Fibroblast of the conjunctiva (primary cell): ENCODE measurements at regions not wholly inside any gene's neighbourhood (a gene's known extent, or its start where the extent isn't known, plus 50 kb on each side); places are given as distances from the start of the nearest gene placed in this dataset.

Experiments
- DNase-seq: peaks from one replicate; pipeline ENCODE4 v3.0.0-alpha.2; 2010; ENCODE audit warnings: low read depth

DNA sequence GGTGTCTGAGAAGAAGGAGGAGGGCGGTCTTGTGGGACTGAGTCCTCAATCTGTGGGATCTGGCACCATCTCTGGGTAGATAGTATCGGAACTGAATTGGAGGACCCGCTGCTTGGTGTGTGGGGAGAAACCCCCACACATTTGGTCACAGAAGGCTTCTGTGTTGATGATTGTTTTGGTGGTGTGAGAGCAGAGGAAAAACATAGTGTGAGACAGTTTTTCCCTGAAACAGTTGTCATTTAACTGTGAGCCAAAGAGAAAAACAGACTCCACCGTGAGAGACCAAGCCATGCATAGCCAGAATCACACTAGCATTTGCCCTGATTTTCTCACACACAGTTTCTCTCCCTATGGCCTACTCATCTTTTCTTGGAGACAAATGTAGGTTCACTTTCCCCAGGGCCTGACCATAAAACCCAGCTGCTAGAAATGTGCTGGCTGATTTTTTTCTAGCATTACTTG lies 91.4 kb upstream of the FLRT2 start:
- no peak for DNase-seq

GRCh38 chr14:85439696-85440328 lies 90.1 kb upstream of the FLRT2 start:
- no peak for DNase-seq

- no peak for DNase-seq
Observed at GRCh38 chr14:85441909-85442643, 87.9 kb upstream of the FLRT2 start.

DNA sequence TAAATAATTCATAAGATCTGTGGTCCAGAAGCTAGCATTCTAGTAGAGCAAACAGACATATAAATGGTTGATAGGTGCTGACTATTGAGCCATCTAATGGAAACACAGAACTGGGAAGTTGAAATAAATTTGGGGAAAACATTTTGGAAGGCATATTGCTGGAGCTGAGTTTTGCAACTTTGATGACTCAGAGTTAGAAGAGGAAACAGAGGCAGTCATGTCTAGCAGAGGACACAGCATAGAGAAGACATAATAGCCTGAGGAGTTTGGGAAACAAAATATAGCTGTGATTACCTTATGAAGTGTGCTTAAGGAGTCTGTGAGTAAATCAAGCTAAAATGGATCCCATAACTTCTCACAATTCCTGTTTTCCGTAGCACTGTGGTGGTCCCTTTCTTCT lies 86.9 kb upstream of the FLRT2 start:
- no peak for DNase-seq

- no peak for DNase-seq
Observed at GRCh38 chr14:85444635-85445034, 85.3 kb upstream of the FLRT2 start.

DNA sequence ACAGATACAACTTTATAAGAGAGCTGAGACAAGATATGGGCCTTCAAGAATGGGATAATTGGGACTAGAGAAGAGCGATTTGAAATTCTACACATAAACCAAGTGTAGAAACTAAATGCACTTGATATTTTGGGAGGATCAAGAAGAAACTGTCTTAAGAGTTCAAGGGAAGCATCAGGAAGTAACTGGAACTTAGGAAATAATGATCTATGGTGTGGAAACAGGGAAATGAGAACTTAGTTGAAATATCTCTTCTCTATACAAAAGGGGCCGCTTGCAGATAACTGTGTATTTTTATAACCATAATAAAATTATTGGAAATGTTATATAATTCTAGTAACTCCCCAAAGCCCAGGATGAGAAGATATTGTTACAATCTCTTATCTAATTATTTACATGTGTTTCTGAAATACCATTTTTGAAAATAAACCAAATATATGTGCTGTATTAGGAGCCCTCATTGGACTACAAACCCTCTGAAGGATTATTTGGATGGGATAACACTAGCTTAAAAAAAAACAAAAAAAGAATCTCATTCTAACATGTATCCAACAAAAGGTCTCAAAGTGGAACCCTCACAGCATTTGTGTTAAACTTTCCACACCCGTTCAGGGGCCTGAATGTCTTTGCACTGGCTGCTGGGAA lies 84.7 kb upstream of the FLRT2 start:
- DNase-seq: no peak

DNA sequence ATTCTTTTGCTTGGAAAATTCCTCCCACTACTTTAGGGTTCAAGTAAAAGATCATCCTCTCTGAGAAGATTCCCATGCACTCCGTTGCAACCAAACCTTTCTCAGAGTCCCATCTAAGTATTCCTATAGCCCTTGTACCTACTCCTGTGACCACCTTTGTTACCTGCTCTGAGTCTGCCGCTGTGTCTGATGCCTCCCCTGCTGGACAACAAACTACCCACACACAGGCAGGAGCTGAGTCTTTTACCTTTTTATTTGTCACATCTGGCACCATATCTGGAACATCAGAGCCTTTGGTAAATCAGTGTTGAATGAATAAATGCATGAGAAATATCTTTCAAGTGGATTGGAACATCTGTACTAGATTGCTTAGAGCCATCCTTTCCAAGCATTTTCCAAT lies 82.1 kb upstream of the FLRT2 start:
- DNase-seq: no peak

GRCh38 chr14:85451421-85451820 lies 78.5 kb upstream of the FLRT2 start:
- no peak for DNase-seq

- DNase-seq: no peak
Observed at GRCh38 chr14:85453401-85454225, 76.3 kb upstream of the FLRT2 start.

DNA sequence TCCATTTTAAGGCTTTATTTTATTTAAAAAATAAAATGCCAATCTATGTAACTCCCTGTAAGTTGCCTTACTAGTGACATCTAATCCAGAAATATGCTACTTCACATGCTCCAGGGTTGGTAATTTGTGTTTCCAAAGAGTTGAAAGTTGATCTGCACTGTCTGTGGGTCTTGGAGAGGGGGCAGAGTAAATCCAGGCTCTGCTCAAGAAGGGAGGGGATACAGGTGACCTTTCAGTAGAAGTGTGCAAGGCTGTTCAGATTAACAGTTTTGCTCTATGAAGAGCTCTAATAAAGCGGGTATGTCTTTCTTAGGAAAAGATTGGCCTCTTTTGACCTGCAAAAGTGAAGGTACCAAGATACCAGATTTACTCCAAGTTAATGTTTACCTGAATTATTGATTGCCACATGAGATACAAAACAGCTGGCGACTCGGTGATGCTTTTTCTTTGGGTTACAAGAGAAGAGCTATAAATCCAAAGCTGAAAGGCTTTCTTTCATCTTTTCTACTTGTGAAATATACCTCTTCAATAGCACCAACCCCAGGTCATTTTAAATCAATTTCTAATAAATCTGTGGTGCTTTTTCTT lies 75.6 kb upstream of the FLRT2 start:
- no peak for DNase-seq

DNA sequence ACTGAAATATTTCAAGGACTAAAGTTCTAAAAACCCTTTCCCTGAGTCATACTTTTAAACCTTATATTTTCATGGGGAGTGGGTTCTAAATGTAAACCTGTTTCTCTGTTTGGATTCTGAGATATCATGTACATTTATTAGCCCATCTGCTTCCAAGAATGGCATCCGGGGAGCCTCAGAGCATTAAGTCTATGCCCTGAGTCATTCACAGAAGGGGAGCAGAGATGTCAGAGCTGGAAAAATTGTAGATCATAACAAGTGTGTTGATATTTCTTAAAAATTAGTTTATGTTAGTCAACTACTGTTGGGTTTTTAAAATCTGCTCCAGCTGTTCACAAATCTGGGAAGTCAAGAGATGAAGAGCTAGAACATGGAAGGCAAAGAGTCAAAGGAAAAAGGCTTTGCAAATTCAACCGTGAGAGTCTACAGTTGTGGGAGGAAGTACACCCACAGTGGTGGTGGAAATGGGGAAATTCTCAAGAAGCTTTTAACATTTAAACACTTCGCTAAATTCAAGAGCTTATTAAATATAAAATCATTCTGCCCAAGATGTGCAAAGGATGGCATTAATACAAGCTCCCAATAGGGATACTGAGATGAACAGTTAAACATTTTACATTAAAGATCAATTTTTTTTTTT lies 70.5 kb upstream of the FLRT2 start:
- no peak for DNase-seq

DNA sequence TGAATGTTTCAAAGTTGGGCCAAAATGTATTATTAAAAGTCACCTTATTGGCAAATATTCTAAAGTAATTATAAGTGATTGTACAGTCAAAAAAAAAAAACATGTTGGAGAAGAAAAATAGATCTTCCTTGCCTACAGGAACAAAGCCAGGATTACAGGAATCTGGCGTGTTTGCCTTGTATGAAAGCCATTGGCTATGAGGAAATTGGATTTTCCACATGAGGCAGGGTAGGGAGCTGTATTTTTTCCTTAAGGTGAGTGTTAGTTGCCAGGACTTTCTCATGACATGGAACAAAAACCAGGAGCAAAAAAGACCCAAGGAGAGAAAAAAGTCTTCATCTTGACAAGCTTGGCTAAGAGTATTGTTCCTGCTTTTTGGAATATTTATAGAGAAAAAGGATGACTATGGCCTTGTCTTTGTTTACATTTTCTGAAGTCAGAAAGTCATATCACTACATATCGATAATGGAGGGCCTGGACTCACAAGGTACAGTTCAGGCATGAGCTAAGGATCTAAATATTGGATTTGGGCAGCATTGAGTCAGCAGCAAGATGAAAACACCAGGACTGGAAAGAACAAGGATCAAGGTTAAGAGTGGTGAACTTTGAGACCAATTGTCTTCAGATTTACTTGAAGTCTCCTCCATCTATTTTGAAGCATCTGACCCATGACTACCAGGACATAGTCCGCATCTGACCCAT lies 68.4 kb upstream of the FLRT2 start:
- no peak for DNase-seq

GRCh38 chr14:85463512-85463911 lies 66.4 kb upstream of the FLRT2 start:
- no peak for DNase-seq

- no peak for DNase-seq
Observed at GRCh38 chr14:85464135-85464895, 65.6 kb upstream of the FLRT2 start.

DNA sequence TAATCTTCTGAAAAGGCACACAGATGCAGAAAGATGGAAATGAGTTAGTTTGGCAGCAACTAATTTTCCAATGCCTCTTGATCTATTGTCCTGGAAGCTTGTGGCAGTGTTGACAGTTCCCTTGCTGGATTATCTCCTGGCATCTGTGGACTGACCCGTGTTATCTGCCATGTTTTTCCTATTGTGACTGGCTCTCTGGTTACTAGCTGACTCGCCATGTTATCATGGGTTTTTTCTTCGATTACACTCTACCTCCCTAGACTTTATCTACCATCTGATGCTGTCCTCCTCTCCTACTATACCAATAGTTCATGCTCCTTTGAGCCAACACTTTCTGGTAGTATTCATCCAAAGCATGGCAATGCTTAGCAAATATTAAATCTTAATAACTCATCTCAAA lies 63.3 kb upstream of the FLRT2 start:
- no peak for DNase-seq

DNA sequence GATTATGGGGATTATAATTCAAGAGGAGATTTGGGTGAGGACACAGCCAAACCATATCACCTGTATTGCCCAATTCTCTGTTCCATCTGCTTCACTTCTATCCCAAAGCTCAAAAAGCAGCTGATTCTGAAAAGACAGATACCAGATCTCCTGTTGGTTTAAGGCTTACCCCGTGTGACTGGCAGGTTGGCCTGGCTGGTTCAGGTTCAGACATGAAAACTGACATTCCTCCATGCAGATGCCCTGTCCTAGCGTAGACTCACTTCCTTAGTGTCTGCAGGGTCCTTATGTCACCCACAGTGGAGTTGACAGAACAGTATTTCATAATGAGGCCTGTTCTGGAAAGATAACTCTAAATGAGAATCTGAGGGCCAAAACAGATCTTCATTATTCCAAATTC lies 61.1 kb upstream of the FLRT2 start:
- DNase-seq: no peak

DNA sequence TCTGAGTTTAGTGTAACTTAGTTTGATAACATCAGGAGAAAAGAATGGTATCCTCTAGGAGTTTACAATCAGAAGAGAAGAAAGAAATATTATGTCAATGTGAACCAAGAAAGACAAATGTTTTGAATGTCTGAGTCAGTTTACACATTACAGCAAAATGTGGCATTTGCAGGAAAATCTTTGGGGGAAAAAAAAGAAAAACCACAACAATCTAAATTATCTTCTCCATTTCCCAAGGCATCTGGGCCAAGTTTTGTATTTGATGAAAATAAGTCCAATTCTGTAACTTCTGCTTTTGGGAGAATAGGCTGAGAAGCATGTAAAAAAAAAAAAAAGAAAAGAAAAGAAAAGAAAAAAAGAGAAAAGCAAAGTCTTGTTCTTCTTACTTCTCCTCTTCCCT lies 58.8 kb upstream of the FLRT2 start:
- no peak for DNase-seq

DNA sequence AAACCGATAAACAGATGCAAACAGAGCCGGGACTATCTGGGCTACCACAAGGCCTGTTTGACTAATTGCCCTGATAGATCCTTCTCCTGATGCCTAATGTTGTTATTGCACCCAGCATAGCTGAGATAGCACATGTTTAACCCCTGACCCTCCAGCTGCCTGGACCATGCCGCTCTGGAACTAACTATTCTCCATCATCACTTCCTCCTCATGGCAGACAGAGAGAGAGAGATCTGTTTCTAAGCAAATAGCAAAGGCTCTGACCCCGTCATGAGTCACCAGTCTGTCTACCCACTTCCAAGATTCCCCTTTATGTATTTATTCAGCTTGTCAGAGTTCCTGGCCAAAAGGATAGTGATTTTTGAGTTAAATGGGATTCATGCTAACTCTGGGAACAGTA lies 58.2 kb upstream of the FLRT2 start:
- peak; percentile 69 for DNase-seq

DNA sequence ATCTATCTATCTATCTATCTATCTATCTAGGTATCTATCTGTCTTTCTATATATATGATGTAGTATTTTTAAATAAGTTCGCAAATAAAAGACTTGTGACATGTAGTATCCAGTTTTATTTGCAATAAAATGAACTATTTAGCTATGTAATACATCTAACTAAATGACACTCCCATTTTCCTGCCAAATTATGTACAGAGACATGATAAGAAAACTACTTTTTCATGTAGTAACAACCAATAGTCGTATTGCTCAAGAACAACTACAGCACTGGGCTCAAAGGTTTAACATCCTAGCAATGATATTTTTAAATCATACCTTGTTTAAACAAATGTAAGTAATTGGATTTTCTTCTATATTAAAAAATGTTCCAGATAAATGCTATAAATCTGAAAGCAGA lies 55.5 kb upstream of the FLRT2 start:
- DNase-seq: no peak

- DNase-seq: no peak
Observed at GRCh38 chr14:85475113-85475512, 54.8 kb upstream of the FLRT2 start.
